ENCODE measurements at regions not wholly inside any gene's neighbourhood (a gene's known extent, or its start where the extent isn't known, plus 50 kb on each side); places are given as distances from the start of the nearest gene placed in this dataset.

DNA sequence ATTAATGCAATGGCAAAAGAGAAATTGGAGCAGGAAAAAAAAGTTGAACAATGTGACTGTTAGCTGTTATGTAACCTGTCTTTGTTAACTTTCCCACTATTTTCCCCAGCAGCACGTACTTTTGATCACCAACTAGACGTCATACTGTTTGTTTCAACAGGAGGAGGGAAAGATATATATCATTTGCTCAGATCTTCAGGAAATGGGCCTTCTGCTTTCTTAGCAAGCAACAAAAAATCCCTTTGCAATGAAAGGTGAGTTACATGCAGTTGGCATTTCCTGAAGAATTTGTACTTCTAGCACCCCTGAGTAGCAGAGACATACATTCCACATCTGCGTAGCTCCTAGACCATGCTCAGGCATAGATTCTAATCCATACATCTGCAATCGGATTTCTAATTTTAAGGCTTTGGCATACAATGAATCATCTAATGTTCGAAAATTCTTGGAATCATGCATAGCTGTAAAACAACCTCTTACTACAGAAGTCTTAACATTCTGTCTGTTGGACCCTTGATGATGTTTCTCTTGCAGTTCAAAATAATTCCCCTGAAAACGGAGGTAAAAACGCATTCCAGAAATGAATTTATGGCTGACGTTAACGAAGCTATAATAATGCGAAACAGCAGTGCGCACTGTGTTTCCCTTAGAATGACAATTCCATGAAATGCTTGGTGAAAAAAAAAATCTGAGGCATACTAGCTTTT is 286.9 kb upstream of the MGMT start:
- TF ChIP-seq CTCF (IDR thresholded peaks at IDR 0.05): no peak
- no peak for TF ChIP-seq POLR2A (IDR thresholded peaks at IDR 0.05)

Measured in lower leg skin (tissue), 3 donors.